Activated naive CD4-positive, alpha-beta T cell treated with anti-CD3 and anti-CD28 coated beads, Interleukin-2, amount 10 ng/mL, durations not matched to agents 7 days and 5 days (primary cell): ENCODE measurements at regions not wholly inside any gene's neighbourhood (a gene's known extent, or its start where the extent isn't known, plus 50 kb on each side); places are given as distances from the start of the nearest gene placed in this dataset.
"Not testable (repeated sequence)": the region's sequence is repeated elsewhere in the genome, so short reads cannot be mapped to it uniquely, and the experiment has no call there.

Experiments
- CTCF ChIA-PET: fragments of 350-600 bp; sonication (Branson Sonifier 250); formaldehyde crosslinking; loops from one replicate; lab custom pipeline; 2021; ENCODE audit warnings: antibody characterized with exemption; lab: Charles Lee
- DNase-seq: peaks from one replicate; pipeline ENCODE4 v3.0.0-alpha.2; 2020
- H3K27ac Mint-ChIP-seq: one replicate; pipeline ENCODE4 v1.8.0; 2021; ENCODE audit warnings: mild to moderate bottlenecking, moderate library complexity, mixed read lengths
- H3K27me3 Mint-ChIP-seq: one replicate; pipeline ENCODE4 v1.8.0; 2021; ENCODE audit warnings: mild to moderate bottlenecking, mixed read lengths
- H3K36me3 Mint-ChIP-seq: one replicate; pipeline ENCODE4 v1.8.0; 2021; ENCODE audit warnings: mixed read lengths
- H3K4me1 Mint-ChIP-seq: one replicate; pipeline ENCODE4 v1.8.0; 2021; ENCODE audit warnings: mixed read lengths
- H3K4me3 Mint-ChIP-seq: one replicate; pipeline ENCODE4 v1.8.0; 2021; ENCODE audit warnings: mild to moderate bottlenecking, moderate library complexity, mixed read lengths
- H3K9me3 Mint-ChIP-seq: one replicate; pipeline ENCODE4 v1.8.0; 2021; ENCODE audit warnings: mixed read lengths

DNA sequence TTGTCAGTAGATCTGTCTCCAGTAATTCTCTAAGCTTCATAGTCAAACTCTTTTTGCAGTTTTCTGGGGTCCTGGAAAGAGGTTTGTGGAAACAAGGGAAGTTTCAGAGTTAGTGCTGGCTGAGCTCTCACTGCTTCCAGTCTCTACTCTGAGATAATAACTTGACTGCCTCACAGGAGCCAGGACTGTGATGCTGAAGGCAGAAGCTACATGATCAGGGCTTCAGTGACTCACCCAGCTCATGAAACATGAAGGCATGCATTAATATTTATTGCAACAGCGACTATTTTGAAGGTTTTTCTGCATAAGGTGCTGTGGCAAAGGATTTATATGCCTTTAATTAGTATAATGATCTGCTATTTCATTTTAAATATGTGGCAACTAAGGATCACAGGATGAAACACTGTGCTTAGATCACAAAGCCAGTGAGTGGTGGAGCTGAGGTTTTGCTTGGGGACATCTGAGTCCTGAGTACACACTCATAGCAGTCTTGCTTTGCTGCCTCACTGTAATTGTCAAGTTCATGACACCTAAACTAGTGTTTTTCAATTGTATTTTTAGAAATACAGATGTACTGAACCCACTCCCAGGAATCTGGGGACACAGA, 448.4 kb upstream of the GCFC2 start:
- CTCF ChIA-PET = no interaction called here
- DNase-seq = no peak
- Mint-ChIP-seq H3K4me3 (no peak overlapping the region), H3K27ac (no peak overlapping the region), H3K36me3 (no peaks in the 10 kb centered on the region), H3K4me1 (no peaks in the 10 kb centered on the region), H3K9me3 (peaks cover 5% of the 10 kb centered on the region), H3K27me3 (no peaks in the 10 kb centered on the region)

DNA sequence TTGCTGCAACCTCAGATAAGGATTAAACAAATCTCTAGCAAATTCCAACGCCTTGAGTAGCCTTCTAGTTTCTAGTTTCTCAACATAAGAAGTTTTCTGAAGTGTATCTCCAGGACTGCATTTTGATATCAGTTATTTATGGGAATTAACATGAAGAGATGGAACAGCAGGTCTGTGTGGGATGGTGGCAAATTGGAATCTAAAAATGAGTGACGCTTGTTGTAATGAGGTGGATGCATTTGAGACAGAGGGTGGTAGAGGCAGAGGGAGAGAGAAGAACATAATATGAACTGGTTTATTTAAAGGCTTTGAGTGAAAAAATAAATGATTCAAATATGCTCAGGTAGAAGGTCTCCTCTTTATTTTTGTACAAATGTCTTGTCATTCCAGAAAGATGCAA, 446.8 kb upstream of the GCFC2 start:
- no peak overlapping the region for H3K27ac Mint-ChIP-seq
- CTCF ChIA-PET = no interaction called here
- H3K4me1 Mint-ChIP-seq = no peaks in the 10 kb centered on the region
- no peaks in the 10 kb centered on the region for H3K36me3 Mint-ChIP-seq
- no peaks in the 10 kb centered on the region for H3K27me3 Mint-ChIP-seq
- DNase-seq = no peak
- H3K4me3 Mint-ChIP-seq = no peak overlapping the region
- peaks cover 5% of the 10 kb centered on the region for H3K9me3 Mint-ChIP-seq

DNA sequence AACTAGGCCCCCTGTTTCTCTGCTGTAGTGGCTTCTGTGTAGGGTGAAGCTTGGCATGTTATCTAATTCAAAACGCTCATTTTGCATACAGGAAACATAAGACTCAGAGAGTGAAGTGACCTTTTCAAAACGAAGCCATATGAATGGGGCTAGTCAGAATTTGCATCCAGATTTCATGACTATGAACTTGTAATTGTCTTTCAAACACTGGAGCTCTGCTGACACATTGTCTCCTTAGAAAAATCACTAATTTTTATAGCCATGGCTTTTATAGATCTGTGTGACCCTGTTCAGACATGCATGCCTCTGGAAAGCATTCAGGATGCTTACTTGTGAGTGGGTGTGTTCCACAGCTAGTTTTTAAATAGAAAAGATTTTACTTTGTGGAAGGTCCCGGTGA, 444.3 kb upstream of the GCFC2 start:
- Mint-ChIP-seq H3K4me3 (no peak overlapping the region), H3K27me3 (no peaks in the 10 kb centered on the region), H3K27ac (no peak overlapping the region), H3K4me1 (no peaks in the 10 kb centered on the region), H3K9me3 (no peaks in the 10 kb centered on the region), H3K36me3 (no peaks in the 10 kb centered on the region)
- no peak for DNase-seq
- CTCF ChIA-PET = no interaction called here

DNA sequence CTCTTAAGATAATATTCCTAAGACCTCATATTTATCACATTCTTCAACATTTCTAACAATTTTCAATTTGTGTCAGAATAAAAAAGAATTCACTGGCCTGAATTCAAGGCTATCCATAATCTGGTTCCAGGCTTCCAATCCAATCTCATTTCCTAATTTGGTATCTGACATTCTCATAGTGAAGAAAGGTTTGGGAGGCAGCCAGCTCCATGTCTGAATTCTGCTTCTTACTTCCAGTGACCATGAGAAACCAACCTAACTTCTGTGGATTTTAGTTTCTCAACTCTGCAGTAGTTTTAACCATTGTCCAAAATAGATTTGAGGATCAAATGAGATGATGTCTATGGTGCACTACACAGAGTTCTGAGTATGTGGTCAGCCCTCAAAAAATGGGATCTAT, 439.1 kb upstream of the GCFC2 start:
- H3K4me1 Mint-ChIP-seq = no peaks in the 10 kb centered on the region
- no peak overlapping the region for H3K4me3 Mint-ChIP-seq
- CTCF ChIA-PET = no interaction called here
- DNase-seq = no peak
- peaks cover 4% of the 10 kb centered on the region for H3K9me3 Mint-ChIP-seq
- H3K27me3 Mint-ChIP-seq = no peaks in the 10 kb centered on the region
- no peak overlapping the region for H3K27ac Mint-ChIP-seq
- no peaks in the 10 kb centered on the region for H3K36me3 Mint-ChIP-seq

DNA sequence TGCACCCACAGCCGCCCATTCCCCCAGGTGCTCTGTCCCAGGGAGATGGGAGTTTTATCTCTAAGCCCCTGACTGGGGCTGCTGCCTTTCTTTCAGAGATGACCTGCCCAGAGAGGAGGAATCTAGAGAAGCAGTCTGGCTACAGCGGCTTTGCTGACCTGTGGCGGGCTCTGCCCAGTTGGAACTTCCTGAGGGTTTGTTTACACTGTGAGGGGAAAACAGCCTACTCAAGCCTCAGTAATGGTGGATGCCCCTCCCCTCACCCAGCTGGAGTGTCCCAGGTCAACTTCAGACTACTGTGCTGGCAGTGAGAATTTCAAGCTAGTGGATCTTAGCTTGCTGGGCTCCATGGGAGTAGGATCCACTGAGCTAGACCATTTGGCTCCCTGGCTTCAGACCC, 428.6 kb upstream of the GCFC2 start:
- not testable (repeated sequence) for H3K36me3 Mint-ChIP-seq, H3K4me1 Mint-ChIP-seq
- H3K9me3 Mint-ChIP-seq = peaks cover 39% of the 10 kb centered on the region

DNA sequence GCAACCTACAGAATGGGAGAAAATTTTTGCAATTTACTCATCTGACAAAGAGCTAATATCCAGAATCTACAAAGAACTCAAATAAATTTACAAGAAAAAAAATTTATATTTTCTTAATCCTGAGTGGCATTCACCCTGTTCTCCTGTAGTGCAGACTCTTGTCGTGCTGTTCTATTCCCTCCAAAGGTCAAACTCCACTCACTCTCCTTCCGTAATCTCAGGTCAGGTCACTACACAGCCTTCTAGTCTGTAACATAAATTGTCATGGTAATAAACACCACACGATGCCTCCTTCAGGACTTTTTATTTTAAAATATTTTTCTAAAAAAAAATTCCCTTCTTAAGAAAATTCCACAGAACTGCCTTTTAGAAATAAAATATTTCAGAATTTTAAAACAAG, 417.9 kb upstream of the GCFC2 start:
- no peak overlapping the region for H3K4me3 Mint-ChIP-seq
- DNase-seq = no peak
- H3K27me3 Mint-ChIP-seq = no peaks in the 10 kb centered on the region
- peaks cover 4% of the 10 kb centered on the region for H3K9me3 Mint-ChIP-seq
- no peaks in the 10 kb centered on the region for H3K4me1 Mint-ChIP-seq
- no peak overlapping the region for H3K27ac Mint-ChIP-seq
- CTCF ChIA-PET = no interaction called here
- H3K36me3 Mint-ChIP-seq = no peaks in the 10 kb centered on the region

More for the DNA sequence above, 428.6 kb upstream of the GCFC2 start:
- CTCF ChIA-PET, H3K4me3 Mint-ChIP-seq, DNase-seq, H3K27ac Mint-ChIP-seq, H3K27me3 Mint-ChIP-seq: not testable (repeated sequence)

DNA sequence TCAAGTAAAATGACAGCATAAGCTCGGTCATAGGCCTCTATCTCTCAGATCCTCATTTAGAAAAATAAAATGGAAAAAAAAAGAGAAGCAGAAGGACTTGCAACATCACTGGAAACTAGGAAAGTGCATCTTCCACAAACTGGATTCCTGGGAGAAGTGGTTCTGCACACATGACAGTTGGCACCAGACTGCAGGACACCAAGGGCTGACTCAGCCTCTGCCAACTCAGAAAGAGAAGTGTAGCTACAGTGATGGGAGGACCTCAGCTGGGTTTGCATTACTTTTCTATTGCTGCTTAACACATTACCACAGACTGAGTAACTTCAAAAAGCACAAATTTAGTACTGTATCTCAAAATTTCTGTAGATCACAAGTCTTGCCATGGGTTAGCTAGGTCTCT, 409.5 kb upstream of the GCFC2 start:
- Mint-ChIP-seq H3K9me3 (peaks cover 5% of the 10 kb centered on the region), H3K36me3 (no peaks in the 10 kb centered on the region), H3K4me1 (no peaks in the 10 kb centered on the region), H3K27me3 (no peaks in the 10 kb centered on the region), H3K27ac (no peak overlapping the region), H3K4me3 (no peak overlapping the region)
- CTCF ChIA-PET = no interaction called here
- no peak for DNase-seq

DNA sequence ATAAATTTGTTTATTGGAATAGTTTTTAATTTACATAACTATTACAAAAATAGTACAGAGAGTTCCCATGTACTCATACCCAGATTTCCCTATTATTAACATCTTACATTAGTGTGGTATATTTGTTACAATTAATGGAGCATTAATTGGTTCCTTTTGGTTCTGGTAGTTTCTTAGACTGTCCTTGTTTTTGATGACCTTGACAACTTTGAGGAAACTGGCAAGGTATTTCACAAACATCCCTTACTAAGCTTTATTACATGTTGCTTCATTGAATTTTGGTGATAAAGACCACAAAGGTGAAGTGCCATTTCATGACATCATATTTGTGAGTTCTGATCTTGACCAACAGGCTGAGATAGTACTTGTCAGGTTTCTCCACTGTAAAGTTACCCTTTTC, 379.0 kb upstream of the GCFC2 start:
- no peak for DNase-seq
- Mint-ChIP-seq H3K4me3 (no peak overlapping the region), H3K4me1 (no peaks in the 10 kb centered on the region), H3K9me3 (peaks cover 7% of the 10 kb centered on the region), H3K27me3 (no peaks in the 10 kb centered on the region), H3K36me3 (no peaks in the 10 kb centered on the region), H3K27ac (no peak overlapping the region)
- CTCF ChIA-PET = no interaction called here

DNA sequence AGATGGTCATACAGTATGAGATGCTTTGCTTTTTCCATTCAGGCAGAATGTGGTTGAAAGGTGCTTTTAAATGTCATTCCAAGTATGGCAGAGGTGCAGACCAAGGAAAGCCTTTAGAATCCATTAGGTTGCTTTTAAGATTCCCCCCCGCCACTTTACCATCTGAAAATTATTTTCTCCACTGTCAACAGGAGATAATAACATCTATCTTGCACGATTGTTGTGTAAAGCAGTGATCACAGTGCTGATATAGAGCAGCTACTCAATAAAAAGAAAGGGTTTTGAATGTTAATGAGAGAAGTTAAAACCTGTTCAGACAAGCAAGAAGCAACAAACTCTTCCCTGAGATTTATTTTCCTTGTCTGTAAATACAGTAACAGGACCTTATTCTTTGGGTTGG, 372.5 kb upstream of the GCFC2 start:
- no peak overlapping the region for H3K4me3 Mint-ChIP-seq
- CTCF ChIA-PET = no interaction called here
- H3K4me1 Mint-ChIP-seq = no peaks in the 10 kb centered on the region
- DNase-seq = no peak
- no peaks in the 10 kb centered on the region for H3K27me3 Mint-ChIP-seq
- no peaks in the 10 kb centered on the region for H3K36me3 Mint-ChIP-seq
- no peak overlapping the region for H3K27ac Mint-ChIP-seq
- peaks cover 2% of the 10 kb centered on the region for H3K9me3 Mint-ChIP-seq

DNA sequence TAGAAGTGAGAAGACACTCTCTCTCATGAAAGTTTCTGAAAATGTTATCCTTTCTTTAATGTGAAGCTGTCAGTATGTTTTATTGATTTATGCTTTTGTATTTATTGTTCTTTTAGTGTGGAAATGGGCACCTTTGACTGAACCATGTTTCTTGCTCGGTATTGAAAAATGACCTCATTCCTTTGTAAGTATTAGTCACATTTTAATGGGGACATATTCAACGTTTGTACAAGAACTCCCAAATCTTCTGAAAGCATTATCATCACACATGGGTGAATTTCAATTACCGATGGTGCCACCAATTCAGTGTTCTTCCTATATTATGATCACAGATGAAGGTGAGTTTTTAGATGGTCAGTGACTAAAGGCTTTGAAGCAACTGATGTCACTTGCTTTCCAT, 371.8 kb upstream of the GCFC2 start:
- Mint-ChIP-seq H3K27me3 (no peaks in the 10 kb centered on the region), H3K36me3 (no peaks in the 10 kb centered on the region), H3K9me3 (peaks cover 2% of the 10 kb centered on the region), H3K4me1 (no peaks in the 10 kb centered on the region), H3K4me3 (no peak overlapping the region), H3K27ac (no peak overlapping the region)
- CTCF ChIA-PET = no interaction called here
- no peak for DNase-seq

DNA sequence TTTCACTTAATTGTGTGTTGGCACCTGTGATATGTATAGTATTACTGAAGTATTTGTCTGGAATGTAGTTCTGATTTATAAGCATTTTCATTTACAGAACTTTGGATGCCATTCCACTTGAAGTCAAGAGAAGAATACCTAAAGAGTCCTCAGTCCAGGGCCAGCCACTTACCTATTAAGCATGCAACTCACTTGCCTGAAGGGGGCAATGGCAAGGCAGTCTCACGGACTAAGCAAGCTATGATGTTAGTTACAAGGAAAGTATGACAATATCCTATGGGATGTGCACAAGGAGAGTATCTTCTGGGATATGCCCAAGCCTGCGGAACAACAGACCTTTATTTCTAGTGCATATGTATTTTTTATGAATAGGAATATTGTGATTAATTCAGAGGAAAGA, 369.4 kb upstream of the GCFC2 start:
- Mint-ChIP-seq H3K4me1 (no peaks in the 10 kb centered on the region), H3K9me3 (peaks cover 2% of the 10 kb centered on the region), H3K27ac (no peak overlapping the region), H3K36me3 (no peaks in the 10 kb centered on the region), H3K4me3 (no peak overlapping the region), H3K27me3 (no peaks in the 10 kb centered on the region)
- CTCF ChIA-PET = no interaction called here
- DNase-seq = no peak

DNA sequence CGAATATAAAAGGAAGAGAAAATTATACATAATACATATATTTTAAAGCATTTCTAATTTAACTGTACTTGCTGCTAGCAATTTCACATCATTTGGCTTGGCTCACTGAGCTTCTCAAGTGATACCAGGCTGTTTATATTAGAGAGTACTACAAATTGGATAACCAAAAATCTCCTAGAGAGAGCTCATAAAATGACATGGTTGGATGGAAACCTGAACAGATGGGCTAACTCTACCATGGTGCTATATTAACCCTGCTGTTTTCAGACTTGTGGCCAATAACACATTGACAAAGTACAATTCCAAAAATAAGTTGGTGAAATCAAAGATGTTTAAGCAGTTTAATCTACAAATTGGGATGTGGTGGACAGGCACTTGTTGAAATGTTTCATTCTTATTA, 364.4 kb upstream of the GCFC2 start:
- Mint-ChIP-seq H3K4me1 (no peaks in the 10 kb centered on the region), H3K27me3 (no peaks in the 10 kb centered on the region), H3K9me3 (no peaks in the 10 kb centered on the region), H3K36me3 (no peaks in the 10 kb centered on the region), H3K4me3 (no peak overlapping the region), H3K27ac (no peak overlapping the region)
- CTCF ChIA-PET = no interaction called here
- no peak for DNase-seq

DNA sequence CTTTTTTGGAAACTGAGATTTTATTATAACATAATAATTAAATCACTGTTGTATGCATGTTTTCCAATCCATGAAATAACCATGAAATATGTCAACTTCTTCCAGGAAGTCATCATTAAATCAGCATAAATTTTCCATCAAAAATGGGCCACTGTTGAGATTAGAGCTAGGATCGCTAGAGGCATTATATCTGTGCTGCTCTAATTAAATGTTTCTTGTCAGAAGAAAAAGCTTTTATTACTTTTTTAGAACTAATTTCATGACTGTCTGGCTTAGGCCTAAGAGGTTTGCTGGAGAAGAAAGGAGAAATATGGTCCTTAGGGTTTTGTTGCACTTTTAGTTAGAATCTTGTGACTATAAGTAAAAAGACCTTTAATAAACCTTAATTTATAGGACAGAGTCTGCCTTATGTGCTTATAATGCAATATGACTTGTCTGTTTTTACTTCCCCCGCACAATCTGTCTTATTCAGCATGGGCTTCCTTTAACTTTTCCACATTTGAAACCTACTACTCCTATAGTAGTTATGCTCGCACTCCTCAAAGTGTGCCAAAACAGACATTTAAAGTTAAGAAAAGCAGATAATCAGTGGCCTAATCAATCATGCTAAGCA, 363.4 kb upstream of the GCFC2 start:
- no peaks in the 10 kb centered on the region for H3K36me3 Mint-ChIP-seq
- H3K27me3 Mint-ChIP-seq = no peaks in the 10 kb centered on the region
- H3K27ac Mint-ChIP-seq = no peak overlapping the region
- no peak for DNase-seq
- peaks cover 4% of the 10 kb centered on the region for H3K9me3 Mint-ChIP-seq
- no peak overlapping the region for H3K4me3 Mint-ChIP-seq
- no peaks in the 10 kb centered on the region for H3K4me1 Mint-ChIP-seq
- CTCF ChIA-PET = no interaction called here

DNA sequence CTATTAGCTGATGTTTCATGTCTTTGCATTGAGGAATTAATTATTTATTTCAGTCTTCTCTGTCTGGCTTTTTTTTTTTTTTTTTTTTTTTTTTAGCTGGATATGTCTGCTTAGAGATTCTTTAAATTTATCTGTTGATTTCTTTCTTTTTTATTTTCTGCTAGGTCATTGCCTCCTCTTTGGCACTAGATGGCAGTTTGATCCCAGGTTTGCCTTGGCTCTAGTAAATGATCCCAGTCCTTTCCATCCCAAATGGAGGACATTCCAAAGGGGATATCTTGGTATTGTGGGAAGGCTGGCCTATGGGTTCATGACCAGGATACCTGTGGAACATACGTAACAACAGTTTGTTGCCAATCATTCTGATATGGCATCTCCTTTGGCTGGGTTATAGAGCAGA, 339.5 kb upstream of the GCFC2 start:
- Mint-ChIP-seq H3K27me3 (no peaks in the 10 kb centered on the region), H3K4me3 (no peak overlapping the region), H3K27ac (no peak overlapping the region), H3K4me1 (no peaks in the 10 kb centered on the region), H3K9me3 (peaks cover 7% of the 10 kb centered on the region), H3K36me3 (no peaks in the 10 kb centered on the region)
- DNase-seq = no peak
- CTCF ChIA-PET = interaction anchor here (0.6 kb wide), 1 partner anchor 47 kb away, joined by 3 read pairs; no protein-coding TSS in a partner anchor

DNA sequence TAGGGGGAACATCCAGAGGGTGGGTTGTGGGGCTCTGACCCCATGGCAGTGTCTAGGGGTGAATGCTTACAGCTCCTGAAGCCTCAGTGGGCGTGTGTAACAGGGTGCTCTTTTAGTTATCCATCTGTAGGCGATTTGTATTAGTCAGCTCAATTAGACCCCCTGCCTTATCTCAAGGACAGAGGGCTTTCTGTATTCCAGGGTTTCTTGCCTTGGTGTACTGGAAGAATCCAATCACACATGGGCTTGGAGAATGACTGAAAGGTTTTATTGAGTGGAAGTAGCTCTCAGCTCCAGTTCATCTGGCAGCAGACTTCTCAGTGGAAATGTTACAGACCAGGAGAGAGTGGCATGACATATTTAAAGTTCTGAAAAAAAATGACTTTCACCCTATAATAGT, 334.0 kb upstream of the GCFC2 start:
- CTCF ChIA-PET = no interaction called here
- Mint-ChIP-seq H3K4me3 (no peak overlapping the region), H3K36me3 (no peaks in the 10 kb centered on the region), H3K27ac (no peak overlapping the region), H3K4me1 (no peaks in the 10 kb centered on the region), H3K9me3 (peaks cover 8% of the 10 kb centered on the region), H3K27me3 (no peaks in the 10 kb centered on the region)
- no peak for DNase-seq
